ENCODE measurements at regions not wholly inside any gene's neighbourhood (a gene's known extent, or its start where the extent isn't known, plus 50 kb on each side); places are given as distances from the start of the nearest gene placed in this dataset.

- TF ChIP-seq CTCF (IDR thresholded peaks at IDR 0.05; ENCODE audit: low read depth, low read length, missing input control) (no peak), RAD21 (IDR thresholded peaks at IDR 0.05) (no peak), HNF4G (IDR thresholded peaks at IDR 0.05) (no peak), JUND (IDR thresholded peaks at IDR 0.05) (no peak), YY1 (IDR thresholded peaks at IDR 0.05) (no peak), MAX (IDR thresholded peaks at IDR 0.05) (no peak), EGR1 (IDR thresholded peaks at IDR 0.05; ENCODE audit: low read depth in 2 of 2) (no peak), TAF1 (conservative IDR thresholded peaks at IDR 0.05) (no peak), RXRA (IDR thresholded peaks at IDR 0.05) (no peak), GABPA (IDR thresholded peaks at IDR 0.05 in 1 of 2, conservative IDR thresholded peaks at IDR 0.05 in 1 of 2) (no peak)
- TF ChIP-seq, protein P1, sequence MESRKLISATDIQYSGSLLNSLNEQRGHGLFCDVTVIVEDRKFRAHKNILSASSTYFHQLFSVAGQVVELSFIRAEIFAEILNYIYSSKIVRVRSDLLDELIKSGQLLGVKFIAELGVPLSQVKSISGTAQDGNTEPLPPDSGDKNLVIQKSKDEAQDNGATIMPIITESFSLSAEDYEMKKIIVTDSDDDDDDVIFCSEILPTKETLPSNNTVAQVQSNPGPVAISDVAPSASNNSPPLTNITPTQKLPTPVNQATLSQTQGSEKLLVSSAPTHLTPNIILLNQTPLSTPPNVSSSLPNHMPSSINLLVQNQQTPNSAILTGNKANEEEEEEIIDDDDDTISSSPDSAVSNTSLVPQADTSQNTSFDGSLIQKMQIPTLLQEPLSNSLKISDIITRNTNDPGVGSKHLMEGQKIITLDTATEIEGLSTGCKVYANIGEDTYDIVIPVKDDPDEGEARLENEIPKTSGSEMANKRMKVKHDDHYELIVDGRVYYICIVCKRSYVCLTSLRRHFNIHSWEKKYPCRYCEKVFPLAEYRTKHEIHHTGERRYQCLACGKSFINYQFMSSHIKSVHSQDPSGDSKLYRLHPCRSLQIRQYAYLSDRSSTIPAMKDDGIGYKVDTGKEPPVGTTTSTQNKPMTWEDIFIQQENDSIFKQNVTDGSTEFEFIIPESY (IDR thresholded peaks at IDR 0.05), result no peak
These were observed 2353.0 kb downstream of the PCDH9 start for GRCh38 chr13:64877176-64877575.

Measured in liver (tissue), 3 donors.